Thoracic aorta (tissue), 2 donors: ENCODE measurements at regions not wholly inside any gene's neighbourhood (a gene's known extent, or its start where the extent isn't known, plus 50 kb on each side); places are given as distances from the start of the nearest gene placed in this dataset.

ENCODE experiments used
- ATAC-seq: fragments of 150-250 bp; one replicate; pipeline ENCODE4 v1.8.0; 2017; ENCODE audit warnings: low read depth; ENCODE audit not compliant: insufficient number of reproducible peaks, low FRiP score
- DNase-seq: peaks from one replicate; pipeline ENCODE4 v3.0.0-alpha.2; 2020; ENCODE audit warnings: low spot score
- H3K27ac ChIP-seq, 2 donors: fragments of 200-600 bp; sonication (generic); 1 replicate in 1 of 2; 2 replicates in 1 of 2; pipeline ENCODE4 v1.5.1; 2016; ENCODE audit warnings: mild to moderate bottlenecking in 2 of 2, moderate library complexity in 2 of 2
- H3K27me3 ChIP-seq: fragments of 200-600 bp; sonication (generic); replicated peaks from 2 replicates; pipeline ENCODE4 v1.6.0; 2016; ENCODE audit warnings: mild to moderate bottlenecking; ENCODE audit not compliant: insufficient read depth
- H3K36me3 ChIP-seq: fragments of 200-600 bp; sonication (generic); one replicate; pipeline ENCODE4 v1.5.1; 2016
- H3K4me1 ChIP-seq, 2 donors: fragments of 200-600 bp; sonication (generic); 1 replicate in 1 of 2; 2 replicates in 1 of 2; pipeline versions ENCODE4 v1.5.1 to v1.6.0; 2016; ENCODE audit warnings: low read depth in 2 of 2, mild to moderate bottlenecking in 1 of 2; ENCODE audit not compliant: control insufficient read depth in 1 of 2
- H3K4me3 ChIP-seq: fragments of 200-600 bp; sonication (generic); 2 replicates; pipeline ENCODE4 v1.5.1; 2016; ENCODE audit warnings: mild to moderate bottlenecking
- H3K9me3 ChIP-seq: fragments of 200-600 bp; sonication (generic); 2 replicates; pipeline ENCODE4 v1.5.1; 2016
- TF ChIP-seq, protein P1 (sequence below): fragments of 200-600 bp; sonication (generic); IDR thresholded peaks from one replicate; pipeline ENCODE4 v1.5.1; 2019; ENCODE audit warnings: antibody characterized with exemption

DNA sequence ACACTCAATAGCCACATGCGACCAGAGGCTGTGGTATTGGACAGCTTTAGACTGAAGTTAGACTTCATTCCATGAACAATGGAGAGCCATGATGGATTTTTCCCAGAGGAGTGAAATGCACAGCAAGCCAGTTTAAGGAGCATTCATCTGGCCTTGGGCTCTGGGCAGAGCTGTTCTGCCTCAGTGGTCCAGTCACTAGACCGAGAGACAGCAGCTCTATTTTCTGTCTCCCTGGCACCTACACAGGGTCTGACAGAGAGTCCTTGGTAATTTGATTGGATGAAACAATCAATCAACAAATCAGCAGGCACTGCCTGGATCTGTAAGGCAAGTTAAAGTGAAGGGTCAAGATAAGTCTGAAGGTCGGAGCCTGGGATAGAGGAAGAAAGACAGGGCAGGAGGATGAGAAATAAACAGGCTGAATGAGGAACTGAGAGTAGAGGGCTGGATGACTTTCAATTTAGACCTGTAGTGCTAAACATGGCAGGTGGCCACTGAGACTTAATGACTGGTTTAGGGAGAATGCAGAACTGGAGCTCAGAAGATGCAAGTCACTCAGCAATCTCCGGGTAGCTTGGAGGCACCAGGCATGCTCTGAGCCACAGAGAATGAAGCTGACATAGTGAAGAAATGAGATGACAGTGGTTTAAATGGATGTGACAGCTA lies 98.5 kb upstream of the SLC25A36 start:
- H3K27me3 ChIP-seq = no peaks in the 10 kb centered on the region
- no peak overlapping the region for H3K4me3 ChIP-seq
- TF ChIP-seq, protein P1, sequence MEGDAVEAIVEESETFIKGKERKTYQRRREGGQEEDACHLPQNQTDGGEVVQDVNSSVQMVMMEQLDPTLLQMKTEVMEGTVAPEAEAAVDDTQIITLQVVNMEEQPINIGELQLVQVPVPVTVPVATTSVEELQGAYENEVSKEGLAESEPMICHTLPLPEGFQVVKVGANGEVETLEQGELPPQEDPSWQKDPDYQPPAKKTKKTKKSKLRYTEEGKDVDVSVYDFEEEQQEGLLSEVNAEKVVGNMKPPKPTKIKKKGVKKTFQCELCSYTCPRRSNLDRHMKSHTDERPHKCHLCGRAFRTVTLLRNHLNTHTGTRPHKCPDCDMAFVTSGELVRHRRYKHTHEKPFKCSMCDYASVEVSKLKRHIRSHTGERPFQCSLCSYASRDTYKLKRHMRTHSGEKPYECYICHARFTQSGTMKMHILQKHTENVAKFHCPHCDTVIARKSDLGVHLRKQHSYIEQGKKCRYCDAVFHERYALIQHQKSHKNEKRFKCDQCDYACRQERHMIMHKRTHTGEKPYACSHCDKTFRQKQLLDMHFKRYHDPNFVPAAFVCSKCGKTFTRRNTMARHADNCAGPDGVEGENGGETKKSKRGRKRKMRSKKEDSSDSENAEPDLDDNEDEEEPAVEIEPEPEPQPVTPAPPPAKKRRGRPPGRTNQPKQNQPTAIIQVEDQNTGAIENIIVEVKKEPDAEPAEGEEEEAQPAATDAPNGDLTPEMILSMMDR = no peak
- H3K9me3 ChIP-seq = no peaks in the 10 kb centered on the region
- ATAC-seq (no peak), DNase-seq (no peak)
- no peaks in the 10 kb centered on the region for H3K4me1 ChIP-seq
- no peaks in the 10 kb centered on the region for H3K36me3 ChIP-seq
- H3K27ac ChIP-seq = no peak overlapping the region

DNA sequence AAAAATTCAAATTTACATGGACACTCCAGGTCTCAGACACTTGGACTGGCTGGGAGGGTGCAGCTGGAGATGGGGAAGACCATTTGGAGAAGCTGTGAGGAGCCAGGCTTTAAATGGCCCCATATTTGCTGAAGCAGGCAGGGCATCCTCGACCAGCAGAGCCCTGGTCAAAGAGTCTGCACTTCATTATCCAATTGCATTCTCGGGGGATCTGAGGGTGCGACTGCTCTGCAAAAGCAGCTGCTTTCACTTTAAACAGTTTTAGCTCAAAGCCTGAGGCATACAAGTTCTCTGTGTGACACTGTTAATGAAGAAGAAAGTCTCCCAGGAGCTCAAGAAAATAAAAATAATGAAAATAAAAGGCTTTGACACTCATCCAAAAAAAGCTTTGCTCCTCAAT lies 98.0 kb upstream of the SLC25A36 start:
- TF ChIP-seq, protein P1 = no peak
- Histone ChIP-seq H3K27me3 (no peaks in the 10 kb centered on the region), H3K9me3 (no peaks in the 10 kb centered on the region), H3K27ac (no peak overlapping the region), H3K4me1 (no peaks in the 10 kb centered on the region), H3K36me3 (no peaks in the 10 kb centered on the region), H3K4me3 (no peak overlapping the region)
- DNase-seq (no peak), ATAC-seq (no peak)

DNA sequence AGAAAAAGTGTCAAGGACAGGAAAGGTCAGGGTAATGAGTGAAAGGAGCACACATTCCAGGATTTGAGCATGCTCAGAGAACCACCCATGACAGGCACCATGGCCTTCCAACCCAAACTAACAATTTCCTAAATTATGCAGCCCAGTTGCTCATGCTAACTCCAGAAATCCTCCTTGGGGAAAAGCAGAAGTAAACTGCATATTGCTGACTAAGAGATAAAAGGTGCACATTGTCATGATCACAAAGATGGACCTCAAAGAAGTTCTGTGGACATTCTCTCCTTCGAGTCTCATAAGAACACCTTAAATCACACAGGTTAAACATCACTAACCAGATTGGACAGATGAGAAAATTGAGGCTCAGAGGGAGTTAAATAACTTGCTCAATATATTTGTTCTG lies 97.6 kb upstream of the SLC25A36 start:
- no peaks in the 10 kb centered on the region for H3K9me3 ChIP-seq
- TF ChIP-seq, protein P1 = no peak
- no peaks in the 10 kb centered on the region for H3K27me3 ChIP-seq
- DNase-seq (no peak), ATAC-seq (no peak)
- no peaks in the 10 kb centered on the region for H3K36me3 ChIP-seq
- no peaks in the 10 kb centered on the region for H3K4me1 ChIP-seq
- H3K27ac ChIP-seq = no peak overlapping the region
- H3K4me3 ChIP-seq = no peak overlapping the region

DNA sequence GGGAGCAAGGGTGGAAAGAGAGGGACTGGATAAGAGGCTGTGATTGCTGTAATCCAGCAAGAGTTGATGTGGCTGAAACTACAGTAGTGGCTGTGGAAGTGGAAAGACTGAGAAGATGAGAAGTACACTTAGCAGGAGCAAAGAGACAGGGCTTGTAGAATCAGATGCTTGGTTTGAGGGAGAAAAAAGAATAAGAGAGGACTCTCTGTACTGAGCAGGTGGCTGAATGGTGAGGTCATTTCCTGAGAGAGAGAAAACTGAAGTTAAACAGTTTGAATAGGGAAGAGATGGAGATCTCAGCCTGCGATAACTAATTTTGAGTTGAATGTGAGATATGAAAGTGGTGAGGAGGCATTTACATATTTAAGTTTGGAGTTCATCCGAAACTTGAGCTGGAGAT lies 95.8 kb upstream of the SLC25A36 start:
- Histone ChIP-seq H3K27ac (no peak overlapping the region), H3K4me1 (no peaks in the 10 kb centered on the region), H3K27me3 (no peaks in the 10 kb centered on the region), H3K4me3 (no peak overlapping the region), H3K9me3 (no peaks in the 10 kb centered on the region), H3K36me3 (no peaks in the 10 kb centered on the region)
- DNase-seq (no peak), ATAC-seq (no peak)
- TF ChIP-seq, protein P1 = no peak

DNA sequence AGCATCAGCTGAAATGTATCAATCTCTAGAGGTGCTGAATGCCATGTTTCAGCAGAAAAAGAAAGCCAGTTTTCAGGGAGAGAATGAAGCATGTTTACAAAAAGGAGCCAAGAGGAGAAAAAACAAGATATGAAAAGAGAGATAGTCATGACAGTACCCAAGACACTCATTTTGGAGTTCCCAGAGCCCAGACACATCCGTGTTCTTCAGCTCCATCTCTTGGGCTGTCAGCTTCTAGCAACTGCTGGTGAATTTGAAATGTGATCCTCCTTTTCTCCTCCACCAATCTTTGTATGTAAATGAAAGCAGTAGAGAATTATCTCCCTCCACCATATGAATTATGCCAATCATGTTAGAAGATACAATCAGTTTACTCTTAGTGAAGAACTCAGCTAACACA lies 93.0 kb upstream of the SLC25A36 start:
- ATAC-seq (no peak), DNase-seq (no peak)
- TF ChIP-seq, protein P1 = no peak
- H3K27me3 ChIP-seq = no peaks in the 10 kb centered on the region
- H3K36me3 ChIP-seq = no peaks in the 10 kb centered on the region
- no peaks in the 10 kb centered on the region for H3K9me3 ChIP-seq
- no peak overlapping the region for H3K27ac ChIP-seq
- no peak overlapping the region for H3K4me3 ChIP-seq
- H3K4me1 ChIP-seq = no peaks in the 10 kb centered on the region
